Keratinocyte (primary cell): ENCODE measurements at regions not wholly inside any gene's neighbourhood (a gene's known extent, or its start where the extent isn't known, plus 50 kb on each side); places are given as distances from the start of the nearest gene placed in this dataset.

Experiments used
- DNase-seq: peaks from one replicate; pipeline ENCODE4 v3.0.0-alpha.2; 2011; ENCODE audit warnings: low read depth, missing footprints, low spot score
- FAIRE-seq: peaks from 2 replicates; lab custom pipeline; 2011; peaks lifted over from hg19 to GRCh38; lab: Jason Lieb, UNC
- H2AFZ ChIP-seq: 2 replicates; pipeline ENCODE4 v1.6.0; 2012; ENCODE audit warnings: low read length, control low read depth, inconsistent platforms; ENCODE audit not compliant: control insufficient read depth
- H3K27ac ChIP-seq: 2 replicates; pipeline ENCODE4 v1.5.1; 2011; ENCODE audit warnings: low read length; ENCODE audit not compliant: control insufficient read depth, insufficient read depth
- H3K27me3 ChIP-seq: 3 replicates; pipeline ENCODE4 v1.6.0; 2011; ENCODE audit warnings: low read length; ENCODE audit not compliant: control insufficient read depth, insufficient read depth; ENCODE audit errors: extremely low read depth
- H3K36me3 ChIP-seq, 2 experiments: 2 replicates in 1 of 2; 3 replicates in 1 of 2; pipeline ENCODE4 v1.5.1; 2011; ENCODE audit warnings: low read length in 2 of 2, mild to moderate bottlenecking in 1 of 2; ENCODE audit not compliant: control insufficient read depth in 2 of 2, insufficient read depth in 2 of 2; ENCODE audit errors: extremely low read depth in 1 of 2
- H3K4me1 ChIP-seq: 3 replicates; pipeline ENCODE4 v1.5.1; 2011; ENCODE audit warnings: low read length; ENCODE audit not compliant: control insufficient read depth, insufficient read depth; ENCODE audit errors: extremely low read depth
- H3K4me2 ChIP-seq: 3 replicates; pipeline ENCODE4 v1.6.0; 2011; ENCODE audit warnings: low read depth, low read length; ENCODE audit not compliant: control insufficient read depth, insufficient read depth; ENCODE audit errors: extremely low read depth
- H3K4me3 ChIP-seq, 3 experiments: fragments of 200-600 bp in 1 of 3; sonication (generic) in 1 of 3; 2 replicates in 2 of 3; 3 replicates in 1 of 3; pipeline ENCODE4 v1.5.1; 2011 to 2016; ENCODE audit warnings: low read length in 3 of 3, mild to moderate bottlenecking in 3 of 3, control low read depth in 2 of 3, inconsistent platforms in 1 of 3, low read depth in 1 of 3, mixed read lengths in 1 of 3, mixed run types in 1 of 3, moderate library complexity in 1 of 3; ENCODE audit not compliant: control insufficient read depth in 2 of 3, insufficient read depth in 2 of 3; ENCODE audit errors: extremely low read depth in 1 of 3
- H3K79me2 ChIP-seq: 2 replicates; pipeline ENCODE4 v1.6.0; 2012; ENCODE audit warnings: low read length; ENCODE audit not compliant: control insufficient read depth, insufficient read depth
- H3K9ac ChIP-seq: 3 replicates; pipeline ENCODE4 v1.6.0; 2011; ENCODE audit warnings: low read length; ENCODE audit not compliant: control insufficient read depth, insufficient read depth; ENCODE audit errors: extremely low read depth
- H3K9me1 ChIP-seq: 3 replicates; pipeline ENCODE4 v1.6.0; 2011; ENCODE audit warnings: low read length; ENCODE audit not compliant: control insufficient read depth, insufficient read depth; ENCODE audit errors: extremely low read depth
- H3K9me3 ChIP-seq: 2 replicates; pipeline ENCODE4 v1.5.1; 2012; ENCODE audit warnings: low read depth, low read length; ENCODE audit not compliant: control insufficient read depth
- H4K20me1 ChIP-seq: 3 replicates; pipeline ENCODE4 v1.6.0; 2011; ENCODE audit warnings: low read length; ENCODE audit not compliant: control insufficient read depth, insufficient read depth; ENCODE audit errors: extremely low read depth
- EZH2 ChIP-seq: IDR thresholded peaks from one replicate; pipeline ENCODE4 v1.6.1; 2012; ENCODE audit warnings: inconsistent platforms, mild to moderate bottlenecking, low read length, moderate library complexity
- dilution Hi-C: fragments of 300-500 bp; cut with MboI; formaldehyde crosslinking; loops from one replicate; pipeline ENCODE4 v1.7.0; 2020; ENCODE audit warnings: low sequenced_read_pairs; ENCODE audit not compliant: extremely low pct_ligation_motif_present
- TF ChIP-seq, protein P1 (sequence below), 3 experiments: IDR thresholded peaks in 1 of 3; conservative IDR thresholded peaks in 1 of 3; optimal IDR thresholded peaks in 1 of 3; 2 replicates in 2 of 3; 3 replicates in 1 of 3; pipeline versions ENCODE3 to v1.5.1; 2011; ENCODE audit warnings: low read length in 3 of 3, mild to moderate bottlenecking in 3 of 3, moderate library complexity in 2 of 3, control low read depth in 1 of 3, inconsistent platforms in 1 of 3; ENCODE audit not compliant: insufficient read depth in 2 of 3; ENCODE audit errors: extremely low read depth in 1 of 3

DNA sequence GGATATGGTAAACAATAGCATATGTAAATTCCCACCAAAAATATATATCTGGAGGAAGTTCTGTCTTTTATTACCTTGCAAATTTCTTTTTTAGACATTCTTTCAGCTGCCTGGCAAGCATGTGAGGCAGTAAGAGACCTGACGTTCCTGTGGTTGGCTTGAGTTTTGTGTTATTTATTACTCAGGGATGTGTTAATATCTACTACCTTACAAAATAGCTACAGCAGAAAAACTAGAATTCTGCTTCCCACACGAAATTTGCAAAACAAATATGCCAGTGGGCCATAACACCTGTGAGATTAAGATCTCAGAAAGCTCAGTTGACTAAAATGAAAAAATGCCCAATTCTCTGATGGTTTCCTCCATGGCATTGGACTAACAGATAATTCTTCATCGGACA lies 274.2 kb downstream of the TMEM167A start:
- no peaks in the 10 kb centered on the region for H4K20me1 ChIP-seq
- H3K27me3 ChIP-seq, result no peaks in the 10 kb centered on the region
- no peak overlapping the region for H3K4me3 ChIP-seq
- H3K4me2 ChIP-seq, result no peak overlapping the region
- DNase-seq (no peak), FAIRE-seq (no peak)
- H3K9me3 ChIP-seq, result no peaks in the 10 kb centered on the region
- H3K36me3 ChIP-seq, result no peaks in the 10 kb centered on the region
- no peak overlapping the region for H3K9ac ChIP-seq
- H3K27ac ChIP-seq, result no peak overlapping the region
- H3K9me1 ChIP-seq, result no peaks in the 10 kb centered on the region
- H2AFZ ChIP-seq, result no peak overlapping the region
- H3K79me2 ChIP-seq, result no peaks in the 10 kb centered on the region
- H3K4me1 ChIP-seq, result no peaks in the 10 kb centered on the region
- dilution Hi-C loops, result no loop called here
- no peak for TF ChIP-seq EZH2
- TF ChIP-seq, protein P1, sequence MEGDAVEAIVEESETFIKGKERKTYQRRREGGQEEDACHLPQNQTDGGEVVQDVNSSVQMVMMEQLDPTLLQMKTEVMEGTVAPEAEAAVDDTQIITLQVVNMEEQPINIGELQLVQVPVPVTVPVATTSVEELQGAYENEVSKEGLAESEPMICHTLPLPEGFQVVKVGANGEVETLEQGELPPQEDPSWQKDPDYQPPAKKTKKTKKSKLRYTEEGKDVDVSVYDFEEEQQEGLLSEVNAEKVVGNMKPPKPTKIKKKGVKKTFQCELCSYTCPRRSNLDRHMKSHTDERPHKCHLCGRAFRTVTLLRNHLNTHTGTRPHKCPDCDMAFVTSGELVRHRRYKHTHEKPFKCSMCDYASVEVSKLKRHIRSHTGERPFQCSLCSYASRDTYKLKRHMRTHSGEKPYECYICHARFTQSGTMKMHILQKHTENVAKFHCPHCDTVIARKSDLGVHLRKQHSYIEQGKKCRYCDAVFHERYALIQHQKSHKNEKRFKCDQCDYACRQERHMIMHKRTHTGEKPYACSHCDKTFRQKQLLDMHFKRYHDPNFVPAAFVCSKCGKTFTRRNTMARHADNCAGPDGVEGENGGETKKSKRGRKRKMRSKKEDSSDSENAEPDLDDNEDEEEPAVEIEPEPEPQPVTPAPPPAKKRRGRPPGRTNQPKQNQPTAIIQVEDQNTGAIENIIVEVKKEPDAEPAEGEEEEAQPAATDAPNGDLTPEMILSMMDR (optimal IDR thresholded peaks at IDR 0.05 in 1 of 3, IDR thresholded peaks at IDR 0.05 in 1 of 3, conservative IDR thresholded peaks at IDR 0.05 in 1 of 3; ENCODE audit: extremely low read depth in 1 of 3, insufficient read depth in 2 of 3, low read length in 3 of 3), result no peak

DNA sequence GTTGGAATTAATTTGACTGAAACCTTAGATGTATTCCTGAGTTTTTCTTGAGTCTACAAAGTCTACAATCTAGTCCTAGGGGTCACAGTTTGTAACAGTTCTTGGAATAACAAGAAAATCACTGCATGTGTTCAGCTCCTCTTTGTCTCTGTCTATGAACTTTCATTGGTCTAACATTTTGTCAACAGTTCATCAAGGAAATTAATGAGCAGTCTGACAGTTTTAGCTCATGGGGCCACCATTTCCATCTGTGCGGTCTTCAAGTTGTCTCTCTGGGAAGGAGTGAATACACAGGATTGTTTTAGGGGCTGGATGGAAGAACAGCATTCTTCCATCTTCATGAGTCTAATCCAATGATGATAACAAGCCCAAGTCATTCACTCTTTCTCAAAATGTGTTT lies 276.4 kb downstream of the TMEM167A start:
- Histone ChIP-seq H3K9ac (no peak overlapping the region), H3K9me3 (no peaks in the 10 kb centered on the region), H3K4me3 (no peak overlapping the region), H3K27me3 (no peaks in the 10 kb centered on the region), H3K27ac (no peak overlapping the region), H3K4me2 (no peak overlapping the region), H3K4me1 (no peaks in the 10 kb centered on the region), H2AFZ (no peak overlapping the region), H3K79me2 (no peaks in the 10 kb centered on the region), H4K20me1 (no peaks in the 10 kb centered on the region), H3K9me1 (no peaks in the 10 kb centered on the region), H3K36me3 (no peaks in the 10 kb centered on the region)
- dilution Hi-C loops, result no loop called here
- TF ChIP-seq EZH2, result no peak
- TF ChIP-seq, protein P1 (optimal IDR thresholded peaks at IDR 0.05 in 1 of 3, IDR thresholded peaks at IDR 0.05 in 1 of 3, conservative IDR thresholded peaks at IDR 0.05 in 1 of 3; ENCODE audit: extremely low read depth in 1 of 3, insufficient read depth in 2 of 3, low read length in 3 of 3), result no peak
- DNase-seq (no peak), FAIRE-seq (no peak)
